IMR-90 (cell line): ENCODE measurements at regions not wholly inside any gene's neighbourhood (a gene's known extent, or its start where the extent isn't known, plus 50 kb on each side); places are given as distances from the start of the nearest gene placed in this dataset.

ENCODE experiments used
- CEBPB ChIP-seq: IDR thresholded peaks from 2 replicates; pipeline ENCODE4 v1.6.1; 2012; ENCODE audit warnings: low read depth, low read length, improper control_type of control experiment
- FOS ChIP-seq: fragments of 150-350 bp; IDR thresholded peaks from 2 replicates; pipeline ENCODE4 v1.6.1; 2016; ENCODE audit warnings: low read depth, low read length
- MAFK ChIP-seq: IDR thresholded peaks from 2 replicates; pipeline ENCODE4 v1.6.1; 2012; ENCODE audit warnings: low read depth, low read length, improper control_type of control experiment
- MAZ ChIP-seq: IDR thresholded peaks from 2 replicates; pipeline ENCODE4 v1.6.1; 2012; ENCODE audit warnings: low read depth, mild to moderate bottlenecking, low read length, improper control_type of control experiment, moderate library complexity, borderline replicate concordance
- MXI1 ChIP-seq: IDR thresholded peaks from 2 replicates; pipeline ENCODE4 v1.6.1; 2012; ENCODE audit warnings: low read depth, mild to moderate bottlenecking, low read length, moderate library complexity, borderline replicate concordance
- POLR2A ChIP-seq: IDR thresholded peaks from 2 replicates; pipeline ENCODE4 v1.6.1; 2012; ENCODE audit warnings: mild to moderate bottlenecking, low read depth, low read length
- RAD21 ChIP-seq: IDR thresholded peaks from 2 replicates; pipeline ENCODE4 v1.6.1; 2012; ENCODE audit warnings: low read length, improper control_type of control experiment
- RCOR1 ChIP-seq: IDR thresholded peaks from 2 replicates; pipeline ENCODE4 v1.6.1; 2012; ENCODE audit warnings: mild to moderate bottlenecking, low read length, improper control_type of control experiment; ENCODE audit not compliant: insufficient replicate concordance
- RFX5 ChIP-seq: IDR thresholded peaks from 2 replicates; pipeline ENCODE4 v1.8.0; 2012; ENCODE audit warnings: low read depth, mild to moderate bottlenecking, low read length, moderate library complexity
- SMC3 ChIP-seq: fragments of 150-350 bp; IDR thresholded peaks from 2 replicates; pipeline ENCODE4 v1.6.1; 2016; ENCODE audit warnings: low read depth, mild to moderate bottlenecking, antibody characterized with exemption, low read length, moderate library complexity
- TF ChIP-seq, protein P1 (sequence below): conservative IDR thresholded peaks from 2 replicates; pipeline ENCODE4 v1.5.1; 2012; ENCODE audit warnings: mild to moderate bottlenecking, low read depth, low read length, improper control_type of control experiment
- TF ChIP-seq, protein P2 (sequence below): fragments of 150-350 bp; IDR thresholded peaks from 2 replicates; pipeline ENCODE4 v1.6.1; 2016; ENCODE audit warnings: low read depth, mild to moderate bottlenecking, low read length, moderate library complexity, borderline replicate concordance

DNA sequence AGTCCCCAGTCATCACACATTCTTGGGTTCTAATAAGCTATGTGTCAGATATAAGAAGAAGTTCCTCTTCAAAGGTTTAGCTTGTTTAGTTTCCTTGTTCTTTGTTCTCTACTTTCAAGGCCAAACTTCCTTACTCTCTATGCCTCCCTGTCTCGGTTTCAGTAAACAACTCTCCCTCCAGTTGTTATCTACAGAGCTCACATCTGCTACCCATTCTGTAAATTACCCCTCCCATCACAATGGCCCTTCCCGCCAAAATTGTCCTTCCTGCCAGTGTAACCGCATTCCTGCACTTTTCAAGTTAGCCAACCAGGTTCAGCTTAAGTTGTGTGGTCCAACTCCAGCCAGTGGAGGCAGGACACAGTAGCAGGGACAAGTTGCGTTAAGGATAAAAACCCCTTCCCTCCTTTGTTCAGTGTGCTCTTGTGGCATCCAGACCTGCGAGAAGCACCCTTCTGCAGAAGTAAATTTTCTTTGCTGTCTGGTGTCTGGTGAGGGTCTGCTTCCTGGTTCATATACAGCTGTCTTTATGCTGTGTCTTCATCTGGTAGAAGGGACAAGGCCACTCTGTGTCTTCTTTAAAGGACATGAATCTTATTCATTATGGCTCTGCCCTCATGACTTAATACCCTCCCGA lies 342.1 kb upstream of the GRM7 start:
- TF ChIP-seq, protein P1, sequence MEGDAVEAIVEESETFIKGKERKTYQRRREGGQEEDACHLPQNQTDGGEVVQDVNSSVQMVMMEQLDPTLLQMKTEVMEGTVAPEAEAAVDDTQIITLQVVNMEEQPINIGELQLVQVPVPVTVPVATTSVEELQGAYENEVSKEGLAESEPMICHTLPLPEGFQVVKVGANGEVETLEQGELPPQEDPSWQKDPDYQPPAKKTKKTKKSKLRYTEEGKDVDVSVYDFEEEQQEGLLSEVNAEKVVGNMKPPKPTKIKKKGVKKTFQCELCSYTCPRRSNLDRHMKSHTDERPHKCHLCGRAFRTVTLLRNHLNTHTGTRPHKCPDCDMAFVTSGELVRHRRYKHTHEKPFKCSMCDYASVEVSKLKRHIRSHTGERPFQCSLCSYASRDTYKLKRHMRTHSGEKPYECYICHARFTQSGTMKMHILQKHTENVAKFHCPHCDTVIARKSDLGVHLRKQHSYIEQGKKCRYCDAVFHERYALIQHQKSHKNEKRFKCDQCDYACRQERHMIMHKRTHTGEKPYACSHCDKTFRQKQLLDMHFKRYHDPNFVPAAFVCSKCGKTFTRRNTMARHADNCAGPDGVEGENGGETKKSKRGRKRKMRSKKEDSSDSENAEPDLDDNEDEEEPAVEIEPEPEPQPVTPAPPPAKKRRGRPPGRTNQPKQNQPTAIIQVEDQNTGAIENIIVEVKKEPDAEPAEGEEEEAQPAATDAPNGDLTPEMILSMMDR = no peak
- TF ChIP-seq POLR2A = no peak
- no peak for TF ChIP-seq FOS
- TF ChIP-seq, protein P2, sequence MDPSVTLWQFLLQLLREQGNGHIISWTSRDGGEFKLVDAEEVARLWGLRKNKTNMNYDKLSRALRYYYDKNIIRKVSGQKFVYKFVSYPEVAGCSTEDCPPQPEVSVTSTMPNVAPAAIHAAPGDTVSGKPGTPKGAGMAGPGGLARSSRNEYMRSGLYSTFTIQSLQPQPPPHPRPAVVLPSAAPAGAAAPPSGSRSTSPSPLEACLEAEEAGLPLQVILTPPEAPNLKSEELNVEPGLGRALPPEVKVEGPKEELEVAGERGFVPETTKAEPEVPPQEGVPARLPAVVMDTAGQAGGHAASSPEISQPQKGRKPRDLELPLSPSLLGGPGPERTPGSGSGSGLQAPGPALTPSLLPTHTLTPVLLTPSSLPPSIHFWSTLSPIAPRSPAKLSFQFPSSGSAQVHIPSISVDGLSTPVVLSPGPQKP = no peak
- TF ChIP-seq SMC3 = no peak
- TF ChIP-seq RAD21 = no peak
- TF ChIP-seq RFX5 = no peak
- no peak for TF ChIP-seq MAFK
- TF ChIP-seq CEBPB = no peak
- TF ChIP-seq MAZ = no peak
- TF ChIP-seq RCOR1 = no peak
- no peak for TF ChIP-seq MXI1
